ENCODE measurements at regions not wholly inside any gene's neighbourhood (a gene's known extent, or its start where the extent isn't known, plus 50 kb on each side); places are given as distances from the start of the nearest gene placed in this dataset.

GRCh38 chr2:125364984-125365265 lies 1291.0 kb upstream of the GYPC start:
- TF ChIP-seq CTCF (IDR thresholded peaks at IDR 0.05; ENCODE audit: low read length) (no peak), EZH2 (IDR thresholded peaks at IDR 0.05; ENCODE audit: borderline replicate concordance, low read length) (no peak)
